ENCODE measurements at regions not wholly inside any gene's neighbourhood (a gene's known extent, or its start where the extent isn't known, plus 50 kb on each side); places are given as distances from the start of the nearest gene placed in this dataset.

DNA sequence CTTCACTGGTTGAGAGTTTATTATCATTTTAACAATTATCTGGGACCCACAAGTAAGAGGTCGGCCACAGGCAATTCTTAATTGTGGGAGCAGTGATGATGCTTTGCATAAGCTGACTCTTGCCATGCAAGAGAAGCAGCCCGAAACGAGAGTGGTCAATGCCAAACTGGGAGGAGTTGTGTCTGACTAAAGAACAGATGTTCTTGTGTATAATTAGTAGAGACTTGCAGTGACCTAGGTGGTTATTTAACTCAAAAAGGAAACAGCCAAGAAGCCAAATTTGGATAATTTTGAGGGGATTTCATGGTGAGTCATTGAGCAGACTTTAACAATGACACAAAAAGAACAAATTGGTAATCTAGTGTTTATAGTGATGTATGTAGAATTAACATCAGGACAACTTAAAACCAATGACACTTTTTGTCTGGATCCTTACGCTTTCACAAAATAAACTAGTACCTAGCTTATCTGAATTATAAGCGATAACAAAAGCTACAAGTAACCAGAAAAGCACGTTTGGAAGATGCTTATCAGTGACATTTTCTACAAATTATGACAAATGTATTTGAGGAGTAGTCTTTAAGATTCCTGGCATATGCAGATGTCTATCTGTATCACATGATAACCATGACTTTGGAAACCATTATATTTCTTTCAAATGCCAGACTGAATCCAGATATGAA lies 184.7 kb upstream of the DLGAP1 start:
- TF ChIP-seq POLR2A (IDR thresholded peaks at IDR 0.05; ENCODE audit: low read length) = no peak
- TF ChIP-seq GATA1 (IDR thresholded peaks at IDR 0.05; ENCODE audit: low read depth, low read length) = no peak

Data from erythroblast (primary cell).